ENCODE measurements at regions not wholly inside any gene's neighbourhood (a gene's known extent, or its start where the extent isn't known, plus 50 kb on each side); places are given as distances from the start of the nearest gene placed in this dataset.
A peak's percentile ranks its signal among the peaks of the same experiment; 100 is the strongest.
"Not testable (repeated sequence)": the region's sequence is repeated elsewhere in the genome, so short reads cannot be mapped to it uniquely, and the experiment has no call there.

DNA sequence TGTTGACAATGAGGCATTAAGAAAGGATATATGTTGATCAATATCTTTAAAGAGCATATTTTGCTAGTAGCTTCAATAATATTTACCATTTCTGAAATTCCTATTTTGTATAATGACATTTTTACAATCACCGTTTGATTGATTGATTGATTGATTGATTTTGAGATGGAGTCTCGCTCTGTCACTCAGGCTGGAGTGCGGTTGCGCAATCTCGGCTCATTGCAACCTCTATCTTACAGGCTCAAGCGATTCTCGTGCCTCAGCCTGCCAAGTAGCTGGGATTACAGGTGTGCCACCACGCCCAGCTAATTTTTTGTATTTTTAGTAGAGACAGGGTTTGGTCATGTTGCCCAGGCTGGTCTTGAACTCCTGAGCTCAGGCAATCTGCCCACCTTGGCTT is 150.9 kb upstream of the TEX13D start:
- not testable (repeated sequence) for DNase-seq (ENCODE audit: low read depth in 2 of 3, low spot score in 2 of 3)

DNA sequence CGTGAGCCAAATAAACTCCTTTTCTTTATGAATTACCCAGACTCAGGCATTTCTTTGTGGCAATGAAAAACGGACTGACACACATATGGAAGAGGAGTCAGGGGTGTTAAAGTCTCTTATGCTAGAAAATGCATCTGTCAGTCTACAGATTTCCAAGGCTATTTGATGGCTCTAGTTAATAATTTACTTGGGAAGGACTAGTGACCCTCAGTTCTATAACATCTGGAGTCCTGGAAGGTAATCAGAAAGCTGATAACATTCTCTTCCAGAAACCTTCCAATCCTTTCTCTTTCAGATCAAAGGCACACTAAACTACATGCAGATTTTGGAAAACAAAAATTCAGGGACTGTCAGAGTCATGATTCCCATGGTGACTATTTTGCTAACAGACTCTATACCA is 142.0 kb upstream of the TEX13D start:
- DNase-seq (ENCODE audit: low read depth in 2 of 3, low spot score in 2 of 3) = no peak

DNA sequence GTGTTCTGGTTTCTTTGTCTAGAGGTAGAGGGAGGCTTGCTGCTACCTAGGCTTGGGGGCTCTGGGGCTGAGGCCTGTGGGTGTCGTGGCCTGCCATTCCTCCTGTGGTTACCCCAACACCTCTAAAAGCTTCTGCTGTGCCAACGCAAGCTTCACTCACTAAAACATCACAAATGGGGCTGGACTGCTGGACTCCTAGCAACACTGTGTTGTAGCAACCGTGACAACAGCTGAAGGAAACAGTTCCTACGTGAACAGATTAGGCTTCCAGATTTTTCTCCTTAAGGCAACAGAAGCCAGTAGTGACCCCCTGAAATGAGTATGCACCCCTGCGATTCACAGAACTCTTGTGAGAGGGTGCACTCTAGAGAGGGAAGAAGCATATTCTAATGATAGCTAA is 138.3 kb upstream of the TEX13D start:
- DNase-seq (ENCODE audit: low read depth in 2 of 3, low spot score in 2 of 3) = no peak

DNA sequence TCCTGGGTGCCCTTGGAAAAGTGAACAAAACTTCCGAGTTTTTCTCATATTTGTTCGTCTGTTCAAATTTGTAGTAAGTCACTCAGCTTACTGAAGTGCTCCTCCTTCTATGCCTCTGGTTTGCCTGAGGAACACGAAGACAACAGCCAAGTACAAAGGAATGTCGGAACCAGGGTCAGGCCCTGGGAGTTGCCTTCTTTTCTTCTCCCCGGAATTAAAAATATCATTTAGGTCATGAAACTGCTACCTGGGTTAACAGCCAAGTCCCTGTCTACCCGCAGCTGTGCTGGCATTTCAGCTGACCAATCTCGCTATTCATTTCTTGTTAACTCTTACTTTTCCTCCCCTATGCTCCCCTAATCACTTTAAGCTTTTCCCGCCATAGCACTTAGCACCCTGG is 137.6 kb upstream of the TEX13D start:
- DNase-seq (ENCODE audit: low read depth in 2 of 3, low spot score in 2 of 3) = no peak

DNA sequence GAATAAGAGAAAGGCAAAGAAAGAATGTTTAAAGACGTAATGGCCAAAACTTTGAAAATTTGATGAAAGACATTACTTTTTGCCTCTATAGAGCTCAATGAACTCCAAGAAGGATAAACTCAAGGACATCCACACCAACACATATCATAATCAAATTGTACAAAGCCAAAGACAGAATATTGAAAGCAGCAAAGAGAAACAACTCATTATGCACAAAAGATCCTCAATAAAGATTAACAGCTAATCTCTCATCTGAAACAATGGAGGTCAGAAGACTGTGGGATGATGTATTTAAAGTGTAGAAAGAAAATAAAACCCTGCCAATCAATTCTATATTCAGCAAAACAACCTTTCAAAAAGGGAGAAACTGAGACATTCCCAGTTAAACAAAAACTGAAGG is 129.1 kb upstream of the TEX13D start:
- no peak for DNase-seq (ENCODE audit: low read depth in 2 of 3, low spot score in 2 of 3)

DNA sequence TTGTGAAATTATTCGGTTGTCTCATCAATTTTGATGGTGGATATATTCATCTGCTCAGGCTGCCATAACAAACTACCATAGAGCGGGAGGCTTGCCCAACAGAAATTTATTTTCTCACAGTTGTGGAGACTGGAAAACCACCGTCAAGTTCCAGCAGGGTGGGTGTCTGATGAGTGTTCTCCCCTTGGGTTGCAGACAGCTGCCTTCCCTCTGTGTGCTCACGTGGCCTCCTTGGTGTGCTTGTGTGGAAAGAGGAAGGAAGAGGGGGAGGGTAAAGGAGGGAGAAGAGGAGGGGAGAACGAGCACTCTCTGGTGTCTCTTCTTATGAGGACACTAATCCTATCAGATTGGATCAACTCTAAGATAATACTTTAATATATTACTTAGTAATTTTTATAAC is 123.8 kb upstream of the TEX13D start:
- DNase-seq (ENCODE audit: low read depth in 2 of 3, low spot score in 2 of 3) = peak in 2 of 3 donors; percentile 32 to 56

DNA sequence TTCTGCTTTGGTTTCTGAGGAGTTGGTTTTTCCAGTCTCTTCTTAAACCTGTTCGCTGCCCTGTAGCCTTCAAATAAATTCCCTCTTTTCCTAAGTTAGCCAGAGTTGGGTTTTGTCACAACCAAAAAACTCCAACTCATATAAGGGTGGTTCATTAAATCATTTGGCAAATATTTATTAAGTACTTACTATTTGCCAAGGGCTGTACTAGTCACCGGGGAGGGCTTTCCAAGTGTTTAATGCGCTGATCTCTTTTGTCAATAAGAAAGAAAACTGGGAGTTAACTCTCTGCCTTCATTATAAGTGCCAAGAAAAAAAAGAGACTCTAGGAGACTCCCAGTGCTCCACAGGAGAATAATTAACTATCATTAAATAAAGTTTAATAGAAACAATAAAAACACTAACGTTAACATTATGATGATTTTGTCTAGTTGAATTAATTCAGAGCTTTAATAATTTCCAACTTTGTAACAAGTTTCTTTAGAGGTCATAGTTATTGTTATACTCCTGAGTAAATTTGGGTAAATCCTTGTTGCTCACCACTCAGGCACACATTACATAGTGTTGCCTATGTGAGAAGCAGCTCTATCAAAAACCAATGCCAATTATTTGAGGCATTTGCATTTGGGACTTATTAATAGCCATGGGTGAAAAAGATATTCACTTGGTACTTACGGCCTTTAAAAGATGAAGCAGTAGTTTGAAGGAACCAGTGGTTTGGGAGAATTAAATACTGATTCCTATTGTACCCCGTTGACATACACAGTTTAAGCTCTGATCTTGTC is 122.5 kb upstream of the TEX13D start:
- no peak for DNase-seq (ENCODE audit: low read depth in 2 of 3, low spot score in 2 of 3)

DNA sequence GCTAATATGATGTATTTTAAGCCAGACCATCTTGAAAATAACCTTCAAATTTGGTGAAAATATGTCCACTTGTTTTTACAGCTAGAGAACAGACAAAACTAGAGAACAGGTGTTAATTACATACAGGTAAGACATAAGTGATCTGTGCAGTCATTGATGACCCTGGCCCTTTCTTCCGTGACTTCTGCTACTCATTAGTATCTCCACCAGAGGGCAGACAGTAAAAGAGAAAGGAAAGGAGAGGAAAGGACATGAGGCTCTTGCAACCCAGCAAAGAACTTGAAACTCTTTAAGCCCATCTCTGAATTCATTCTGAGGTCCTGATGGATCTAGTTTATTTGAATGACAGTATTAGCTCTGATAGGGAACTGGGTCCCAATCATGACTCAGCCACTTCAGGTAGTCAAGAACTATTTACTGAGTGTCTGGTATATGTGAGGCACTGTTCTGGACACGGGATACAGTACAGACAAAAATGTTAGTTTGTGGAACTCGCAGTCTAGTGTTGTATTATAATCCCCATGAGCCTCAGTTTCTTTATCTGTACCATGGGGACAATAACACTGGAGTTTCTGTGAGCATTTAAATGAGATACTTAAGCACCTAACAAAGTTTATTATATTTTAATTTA is 121.0 kb upstream of the TEX13D start:
- peak in 1 of 3 donors; percentile 44 for DNase-seq (ENCODE audit: low read depth in 2 of 3, low spot score in 2 of 3)

DNA sequence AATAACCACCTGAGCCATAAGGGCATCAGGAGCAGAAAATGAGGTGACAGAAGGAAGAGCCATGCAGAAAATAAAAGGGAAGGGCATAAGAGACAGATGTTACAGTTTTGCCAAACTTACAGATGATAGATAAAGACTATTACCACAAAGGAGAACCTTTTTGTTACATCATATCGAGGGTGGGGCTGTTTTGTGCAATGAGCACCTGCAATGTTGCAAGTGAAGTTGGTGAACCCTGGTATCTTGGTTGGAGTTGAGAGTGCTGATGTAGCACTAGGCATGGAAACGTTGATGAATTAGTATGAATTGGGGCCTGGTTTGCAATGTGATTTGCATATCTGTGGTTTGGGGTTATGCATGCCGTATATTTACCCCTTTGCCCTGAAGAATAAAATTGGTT is 119.8 kb upstream of the TEX13D start:
- peak in 1 of 3 donors; percentile 29 for DNase-seq (ENCODE audit: low read depth in 2 of 3, low spot score in 2 of 3)

DNA sequence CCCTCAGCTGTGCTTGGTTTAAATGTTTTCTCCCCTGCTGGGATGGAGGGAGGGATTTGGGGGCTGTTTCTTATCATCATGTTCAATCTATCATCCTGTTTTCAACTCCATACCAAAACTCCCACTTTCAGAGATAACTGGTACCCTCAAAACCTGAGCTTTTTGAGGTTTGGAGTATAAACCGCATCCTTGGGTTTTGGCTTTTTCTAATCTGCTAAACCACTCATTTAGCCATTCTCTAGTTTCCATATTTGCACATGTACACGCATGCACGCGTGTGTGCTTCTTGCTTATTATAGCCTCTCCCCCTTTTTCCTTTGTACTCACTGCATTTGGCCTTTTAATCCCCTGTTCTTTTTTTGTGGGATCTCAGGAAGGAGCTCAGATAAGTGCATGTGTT is 116.7 kb upstream of the TEX13D start:
- no peak for DNase-seq (ENCODE audit: low read depth in 2 of 3, low spot score in 2 of 3)

DNA sequence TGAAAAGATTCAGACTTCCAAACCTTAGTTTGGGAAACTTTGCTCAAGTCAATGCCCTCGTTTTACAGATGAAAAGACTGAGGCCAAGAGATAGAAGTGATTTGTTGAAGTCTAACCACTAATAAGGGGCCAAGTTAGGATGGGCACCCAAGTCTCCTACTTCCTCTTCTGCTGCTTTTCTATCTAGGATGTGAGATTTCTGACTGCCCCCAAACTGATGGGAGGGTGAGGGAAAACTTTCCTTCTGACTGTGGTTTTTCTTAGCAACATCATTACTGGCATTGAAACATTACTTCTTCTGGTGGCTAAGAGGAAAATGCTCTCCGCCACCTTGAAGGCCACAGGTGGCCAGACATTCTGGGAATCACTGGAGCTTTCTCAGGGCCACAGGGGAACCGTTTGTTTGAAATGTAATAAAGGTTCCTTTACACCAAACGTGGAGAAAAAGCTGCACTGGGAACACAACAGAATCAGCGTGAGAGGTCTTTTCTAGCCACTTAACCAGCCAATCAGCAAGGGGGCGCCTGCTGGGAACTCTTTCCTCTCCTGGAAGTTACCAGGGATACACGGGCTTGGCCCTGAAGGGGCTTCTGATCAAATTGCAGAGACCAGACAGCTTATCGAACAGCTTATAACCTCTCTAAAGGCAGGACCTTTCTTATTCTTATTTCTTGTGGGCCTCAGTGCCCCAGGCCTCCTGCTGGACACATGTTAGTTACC is 115.9 kb upstream of the TEX13D start:
- no peak for DNase-seq (ENCODE audit: low read depth in 2 of 3, low spot score in 2 of 3)

DNA sequence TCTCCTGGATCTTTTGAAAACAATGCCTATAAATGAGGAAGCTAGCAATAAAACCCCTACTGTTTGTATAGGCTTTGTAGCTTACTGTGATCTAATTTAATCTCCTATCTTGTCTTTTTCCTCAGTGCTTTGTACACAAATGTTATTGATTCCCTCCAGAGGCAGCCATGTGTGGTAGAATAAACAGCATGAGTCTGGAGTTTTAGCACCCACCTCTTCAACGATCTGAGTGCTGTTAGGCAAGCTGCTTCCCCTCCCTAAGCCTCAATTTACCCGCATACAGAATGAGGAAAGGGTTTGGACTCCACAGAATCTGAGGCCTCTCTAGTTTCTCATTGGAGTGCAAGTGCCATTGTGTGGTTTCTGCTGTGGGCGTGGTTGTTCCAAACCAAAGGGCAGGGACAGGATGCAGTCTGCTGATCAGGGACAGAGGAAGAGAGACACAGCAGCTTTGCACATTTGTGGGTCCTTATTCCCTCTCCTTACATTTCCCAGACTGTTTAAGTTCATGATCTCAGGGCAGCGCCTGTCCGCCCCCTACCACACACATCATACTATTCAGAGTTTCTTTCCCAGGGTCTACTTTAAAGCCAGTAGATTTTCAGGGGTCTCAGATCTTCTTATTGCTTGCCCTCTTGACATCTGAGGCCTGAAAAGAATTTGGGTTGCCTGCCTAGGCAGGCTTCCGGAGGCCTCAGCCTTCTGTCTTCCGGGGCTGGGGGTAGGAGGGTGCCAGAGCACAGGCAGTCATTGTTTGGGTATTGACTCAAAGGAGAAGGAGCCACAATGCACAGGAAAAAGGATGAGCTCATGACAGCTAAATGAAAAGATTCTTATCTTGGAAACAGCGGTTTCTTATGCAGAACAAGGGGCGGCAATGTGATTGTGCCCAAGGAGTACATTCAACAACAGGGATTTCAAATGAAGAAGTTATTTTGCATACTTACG is 114.9 kb upstream of the TEX13D start:
- DNase-seq (ENCODE audit: low read depth in 2 of 3, low spot score in 2 of 3) = peak; percentile 25 to 79 (median 53)

DNA sequence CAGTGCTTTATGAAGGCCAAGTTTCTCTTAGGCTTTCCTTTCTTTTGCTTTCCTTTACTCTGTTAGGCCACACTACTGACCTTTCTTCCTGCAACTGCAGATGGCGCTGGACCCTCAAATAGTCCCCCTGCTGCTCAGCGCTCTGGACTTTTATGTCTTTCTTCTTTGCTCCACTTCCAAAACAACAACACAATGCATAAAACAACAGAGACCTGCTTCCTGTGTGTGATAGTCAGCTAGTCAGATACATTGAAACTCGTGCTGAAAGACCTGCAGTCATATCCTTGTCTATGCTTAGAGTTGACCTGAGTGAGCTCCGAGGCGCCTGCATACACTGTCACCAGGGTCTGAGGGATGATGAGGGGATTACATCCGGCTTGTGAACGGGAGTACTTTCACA is 108.9 kb upstream of the TEX13D start:
- no peak for DNase-seq (ENCODE audit: low read depth in 2 of 3, low spot score in 2 of 3)

DNA sequence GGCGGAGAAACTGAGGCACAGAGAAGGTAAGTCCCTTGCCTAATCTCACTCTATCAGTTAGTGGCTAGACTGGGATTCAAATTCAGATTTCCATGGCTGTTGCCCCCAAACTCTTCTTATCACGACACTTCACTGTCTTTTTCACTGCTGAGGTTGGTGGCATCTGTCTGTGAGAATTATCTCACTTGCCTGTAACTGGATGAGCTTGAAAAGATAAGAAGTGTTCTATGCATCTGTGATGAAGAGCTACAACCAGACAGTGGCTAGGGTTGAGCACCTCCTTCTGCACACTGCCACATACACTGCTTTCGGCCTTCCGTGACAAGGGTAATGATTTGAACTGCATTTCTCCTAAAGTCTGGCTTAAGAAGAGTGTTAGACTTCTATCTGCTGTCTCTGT is 107.9 kb upstream of the TEX13D start:
- no peak for DNase-seq (ENCODE audit: low read depth in 2 of 3, low spot score in 2 of 3)

DNA sequence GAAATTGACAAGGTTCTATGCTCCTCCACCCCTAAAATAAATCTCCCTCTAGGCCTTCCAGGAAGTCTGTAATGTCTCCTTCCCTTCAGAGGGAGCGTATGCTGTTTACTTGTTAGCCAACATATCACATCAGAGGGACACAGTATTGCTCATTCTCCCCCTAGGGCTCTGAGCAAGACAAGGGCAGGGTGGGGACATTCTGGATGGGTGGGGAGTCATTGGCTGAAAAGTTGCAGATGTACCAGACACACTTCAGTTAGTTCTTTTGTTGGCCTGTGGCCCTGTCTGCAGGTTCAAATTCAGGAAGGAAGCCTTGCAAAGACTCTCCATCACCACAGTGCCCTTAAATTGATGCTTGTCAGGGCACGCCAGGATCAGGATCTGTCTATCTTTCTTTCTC is 106.3 kb upstream of the TEX13D start:
- peak in 1 of 3 donors; percentile 6 for DNase-seq (ENCODE audit: low read depth in 2 of 3, low spot score in 2 of 3)

DNA sequence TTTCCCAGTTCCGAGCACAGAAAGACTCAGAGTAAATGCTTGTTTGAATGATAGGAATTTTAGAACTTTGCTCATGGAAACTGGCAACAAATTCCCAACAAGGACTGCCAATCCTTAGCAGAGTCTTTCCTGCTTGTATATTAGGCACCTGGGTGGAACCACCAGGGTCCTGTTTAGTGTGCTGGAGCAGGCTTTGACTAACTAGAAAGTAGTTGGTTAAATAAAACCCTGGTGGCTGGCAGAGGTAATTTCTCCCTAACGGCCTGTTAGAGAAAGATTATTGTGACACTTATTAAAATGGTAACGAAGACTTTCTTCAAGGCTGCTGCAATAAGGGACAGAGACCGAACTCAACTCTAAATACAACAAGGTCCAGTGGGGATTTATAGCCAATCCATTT is 103.6 kb upstream of the TEX13D start:
- DNase-seq (ENCODE audit: low read depth in 2 of 3, low spot score in 2 of 3) = no peak

DNA sequence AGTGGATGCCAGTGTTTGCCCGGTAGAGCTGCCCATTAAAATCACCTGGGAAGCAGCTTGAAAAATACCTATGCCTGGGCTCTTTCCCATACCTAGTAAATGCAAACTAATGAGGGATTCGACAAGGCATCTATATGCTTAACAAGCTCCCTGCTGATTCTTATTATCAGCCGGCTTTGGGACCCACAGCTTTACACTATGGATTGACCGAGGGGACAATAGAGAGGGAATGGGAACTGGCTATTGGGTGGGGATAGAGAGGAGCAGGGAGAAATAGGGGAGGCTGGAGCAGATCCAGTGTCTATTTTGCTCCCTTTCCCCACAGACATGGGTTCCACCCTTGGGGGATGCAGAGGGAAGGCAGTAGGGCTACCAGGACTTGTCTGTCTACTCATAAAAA is 103.1 kb upstream of the TEX13D start:
- no peak for DNase-seq (ENCODE audit: low read depth in 2 of 3, low spot score in 2 of 3)

DNA sequence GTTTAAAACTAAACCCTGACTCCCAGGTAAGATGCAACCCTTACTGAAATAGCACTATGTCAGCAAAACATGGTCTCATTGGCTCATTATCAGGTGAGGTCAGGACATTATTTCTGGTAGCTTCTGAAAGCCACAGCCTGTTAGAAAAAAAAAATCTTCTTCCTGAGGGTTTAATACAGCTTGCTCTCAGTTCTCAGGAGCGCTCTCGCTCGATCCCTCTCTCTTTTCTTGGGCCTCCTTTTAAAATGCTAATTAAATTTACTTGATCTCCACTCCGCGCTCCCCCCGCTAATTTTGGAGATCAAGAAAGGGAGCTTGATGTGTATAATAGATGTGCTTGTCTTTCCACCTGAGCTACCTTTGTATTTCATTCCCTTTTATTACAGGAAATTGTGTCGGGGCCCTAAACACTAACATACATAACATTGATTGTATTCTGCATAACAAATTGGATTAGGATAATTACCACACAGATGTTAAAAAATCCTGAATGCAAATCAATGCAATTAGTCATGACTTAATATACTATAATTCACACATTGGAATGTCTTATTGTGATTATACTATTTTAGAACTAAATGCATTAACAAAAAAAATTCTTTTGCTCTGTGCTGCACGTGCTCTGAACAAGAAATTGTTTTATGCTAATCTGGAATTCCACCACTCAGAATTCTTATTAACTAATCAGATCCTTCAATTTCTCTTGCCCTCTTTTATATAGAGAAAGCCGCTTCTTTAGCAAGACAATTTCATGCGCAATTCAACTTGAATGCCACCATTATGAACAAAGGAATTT is 101.6 kb upstream of the TEX13D start:
- DNase-seq (ENCODE audit: low read depth in 2 of 3, low spot score in 2 of 3) = no peak

DNA sequence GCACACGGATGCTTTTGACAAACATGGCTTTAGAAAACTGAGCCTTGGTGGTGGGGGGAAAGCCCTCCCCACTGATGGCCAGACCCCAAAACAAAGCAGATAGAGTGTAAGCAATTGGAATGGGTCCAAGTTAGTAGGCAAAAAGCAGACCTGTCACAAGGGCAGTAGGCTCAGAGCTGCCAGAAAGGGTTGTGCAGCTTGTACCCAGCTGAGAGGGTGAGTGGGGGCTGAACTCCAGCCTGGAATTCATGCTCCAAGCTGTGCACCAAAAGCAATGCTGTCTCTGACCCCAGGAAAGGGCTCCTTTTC is 101.1 kb upstream of the TEX13D start:
- no peak for DNase-seq (ENCODE audit: low read depth in 2 of 3, low spot score in 2 of 3)

DNA sequence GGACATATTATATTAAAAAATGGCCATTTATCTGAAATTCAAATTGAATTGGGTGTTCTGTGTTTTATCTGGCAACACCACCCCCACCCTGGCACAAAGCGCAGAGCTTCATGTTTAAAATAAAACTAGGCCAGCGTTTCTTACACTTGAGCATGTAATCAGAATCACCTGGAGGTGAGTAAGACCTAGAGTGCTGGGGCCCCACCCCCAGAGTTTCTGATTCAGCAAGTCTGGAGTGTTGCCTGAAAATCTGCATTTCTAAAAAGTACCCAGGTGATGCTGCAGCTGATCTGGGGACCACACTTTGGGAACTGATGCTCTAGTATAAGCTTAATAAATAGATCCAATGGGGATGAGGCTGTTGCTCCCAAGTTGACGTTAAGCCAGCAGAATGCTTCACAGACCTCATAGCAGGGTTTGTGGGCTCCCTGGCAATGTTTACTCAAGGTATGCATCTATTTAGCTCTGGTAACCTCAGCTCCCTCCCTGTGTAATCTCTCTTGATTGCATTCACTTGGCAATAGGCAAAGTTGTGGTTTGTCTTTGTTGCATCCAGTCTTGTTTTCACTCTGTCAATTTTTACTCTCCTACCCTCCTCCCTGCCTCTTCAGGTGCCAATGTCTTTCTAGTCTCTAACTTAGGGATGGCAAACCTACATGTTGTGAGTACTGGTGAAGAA is 99.8 kb upstream of the TEX13D start:
- no peak for DNase-seq (ENCODE audit: low read depth in 2 of 3, low spot score in 2 of 3)
